LNCAP (cell line): ENCODE measurements at regions not wholly inside any gene's neighbourhood (a gene's known extent, or its start where the extent isn't known, plus 50 kb on each side); places are given as distances from the start of the nearest gene placed in this dataset.

Experiments
- CTCF ChIP-seq: fragments of 450-650 bp; IDR thresholded peaks from 2 replicates; pipeline ENCODE4 v1.5.1; 2017; ENCODE audit warnings: mild to moderate bottlenecking

- TF ChIP-seq CTCF = no peak
Measured at GRCh38 chr6:120875900-120876299, 458.4 kb downstream of the TBC1D32 start.

GRCh38 chr6:120874422-120874821, 459.9 kb downstream of the TBC1D32 start:
- TF ChIP-seq CTCF = no peak

GRCh38 chr6:120873125-120873865, 461.0 kb downstream of the TBC1D32 start:
- no peak for TF ChIP-seq CTCF

DNA sequence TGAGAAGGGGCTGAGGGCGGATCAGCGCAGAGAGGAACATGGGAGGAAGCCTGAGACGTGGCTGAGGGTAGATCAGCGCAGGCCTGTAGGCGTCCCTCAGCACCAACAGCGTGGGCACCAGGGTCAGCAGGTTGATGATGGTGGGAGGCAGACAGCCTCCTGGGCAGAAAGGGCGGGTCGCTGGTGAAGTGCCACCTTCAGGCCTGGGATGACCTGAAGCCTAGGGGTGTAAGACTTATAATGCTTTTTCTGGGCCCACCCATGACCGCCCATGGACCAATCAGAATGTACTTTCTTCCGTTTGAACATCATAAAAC, 462.1 kb downstream of the TBC1D32 start:
- TF ChIP-seq CTCF = no peak

GRCh38 chr6:120871416-120872261, 462.6 kb downstream of the TBC1D32 start:
- no peak for TF ChIP-seq CTCF

- TF ChIP-seq CTCF = no peak
Measured at GRCh38 chr6:120869397-120869796, 464.9 kb downstream of the TBC1D32 start.

- no peak for TF ChIP-seq CTCF
Measured at GRCh38 chr6:120857422-120857821, 476.9 kb downstream of the TBC1D32 start.
